NCI-H2196 treated with DMSO at 0.1 percent for 48 hours (cell line): ENCODE measurements at regions not wholly inside any gene's neighbourhood (a gene's known extent, or its start where the extent isn't known, plus 50 kb on each side); places are given as distances from the start of the nearest gene placed in this dataset.
"Not testable (repeated sequence)": the region's sequence is repeated elsewhere in the genome, so short reads cannot be mapped to it uniquely, and the experiment has no call there.

Experiments used
- DNase-seq: peaks from one replicate; lab custom pipeline; 2025; ENCODE audit not compliant: unreplicated experiment; lab: John Stamatoyannopoulos, UW

DNA sequence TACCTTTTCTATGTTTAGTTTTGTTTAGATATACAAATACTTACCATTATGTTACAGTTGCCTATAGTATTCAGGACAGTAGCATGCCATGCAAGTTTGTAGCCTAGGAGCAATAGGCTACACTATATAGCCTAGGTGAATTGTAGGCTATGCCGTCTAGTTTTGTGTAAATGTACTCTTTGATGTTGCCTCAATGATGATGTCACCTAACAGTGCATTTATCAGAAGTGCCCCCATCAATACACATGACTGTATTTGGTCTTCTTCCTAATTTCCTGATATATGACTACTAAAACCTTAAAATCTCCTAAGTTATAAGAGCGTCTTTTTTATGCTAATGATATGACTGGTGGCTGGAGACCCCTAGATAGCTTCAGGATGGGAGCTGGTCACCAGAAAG is 394.4 kb upstream of the STXBP6 start:
- DNase-seq = no peak

GRCh38 chr14:25440382-25440781 is 390.4 kb upstream of the STXBP6 start:
- DNase-seq = not testable (repeated sequence)

GRCh38 chr14:25436906-25437305 is 387.0 kb upstream of the STXBP6 start:
- DNase-seq = no peak

- no peak for DNase-seq
Observed at GRCh38 chr14:25436288-25436875, 386.4 kb upstream of the STXBP6 start.

DNA sequence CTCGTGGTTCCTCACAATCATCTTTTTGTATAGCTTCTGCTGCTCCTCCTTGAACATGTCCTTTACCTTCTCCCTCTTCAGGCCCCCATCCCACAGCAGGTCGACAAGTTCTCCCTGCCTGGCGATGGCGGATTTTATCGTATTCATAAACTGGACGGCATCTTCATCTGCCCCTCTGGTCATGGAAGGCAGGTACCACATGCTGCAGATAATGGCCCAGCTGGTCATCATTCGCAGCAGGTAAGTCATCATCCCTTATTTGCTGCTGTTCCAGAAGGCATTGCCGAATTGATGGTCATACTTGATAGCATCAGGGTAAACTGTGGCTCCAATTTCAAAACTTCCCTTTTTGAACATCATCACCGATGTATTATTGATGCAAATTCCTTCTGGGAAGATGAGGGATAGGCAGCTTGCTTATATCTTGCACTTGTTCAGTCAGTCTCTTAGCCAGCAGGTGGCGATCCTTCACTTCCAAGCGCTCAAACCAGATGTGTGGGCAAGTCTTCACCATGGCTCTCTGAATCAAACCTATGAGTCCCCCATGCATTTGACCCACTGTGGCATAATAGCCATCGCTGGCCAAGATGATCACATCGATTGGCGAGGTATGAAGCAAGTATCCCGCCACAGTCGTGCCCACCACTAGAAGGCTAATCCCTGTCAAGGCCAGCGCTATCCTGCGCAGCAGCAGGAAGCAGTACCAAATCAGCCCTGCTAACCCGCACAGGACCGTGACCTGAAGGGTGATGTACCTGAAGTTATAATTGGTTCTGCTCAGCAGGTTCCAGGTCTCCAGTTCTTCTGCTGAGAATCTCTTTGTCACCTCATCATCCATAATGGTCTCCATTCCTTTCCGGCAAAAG is 381.5 kb upstream of the STXBP6 start:
- no peak for DNase-seq

- DNase-seq = no peak
Observed at GRCh38 chr14:25430808-25431207, 380.9 kb upstream of the STXBP6 start.

DNA sequence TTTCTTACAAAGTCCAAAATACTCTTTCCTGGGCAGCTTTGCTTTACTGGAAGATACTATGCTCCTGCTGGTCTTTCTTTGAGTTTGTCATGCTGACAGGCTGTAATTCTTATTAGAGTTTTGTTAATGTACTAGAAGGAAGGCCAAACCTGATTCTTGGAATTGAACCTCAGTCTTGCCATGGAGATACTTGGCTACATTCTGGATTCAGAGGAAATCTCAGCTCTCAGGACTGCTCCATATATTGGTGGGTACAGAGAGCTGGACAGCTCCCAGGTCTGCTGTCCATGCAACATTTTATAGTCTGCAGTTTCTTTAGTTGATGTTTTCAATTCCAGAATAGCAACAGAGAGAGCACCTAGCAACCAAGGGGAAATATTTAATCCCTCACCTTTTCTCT is 363.1 kb upstream of the STXBP6 start:
- no peak for DNase-seq

- no peak for DNase-seq
Observed at GRCh38 chr14:25411781-25412757, 362.1 kb upstream of the STXBP6 start.

GRCh38 chr14:25406818-25407217 is 356.9 kb upstream of the STXBP6 start:
- DNase-seq = no peak

GRCh38 chr14:25400607-25401206 is 350.8 kb upstream of the STXBP6 start:
- peak; percentile 10 for DNase-seq

DNA sequence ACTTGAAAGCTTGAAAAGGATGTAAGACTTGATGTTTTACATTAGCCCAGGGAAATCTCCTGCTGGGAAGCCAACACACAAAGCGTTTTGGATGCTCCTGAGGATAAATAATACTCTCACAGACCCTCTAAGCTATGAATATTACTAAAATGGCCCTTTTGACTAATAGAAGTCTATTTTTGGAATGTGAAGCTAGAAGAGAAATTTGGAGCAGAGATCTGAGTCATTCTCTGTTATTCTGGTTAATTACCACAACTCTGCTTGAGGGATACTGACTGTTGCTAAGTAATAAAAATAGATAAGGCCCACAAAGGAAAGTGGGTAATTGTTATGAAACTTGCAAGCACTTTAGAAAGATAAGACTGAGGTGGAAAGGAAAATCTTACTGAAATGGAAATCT is 346.2 kb upstream of the STXBP6 start:
- no peak for DNase-seq

DNA sequence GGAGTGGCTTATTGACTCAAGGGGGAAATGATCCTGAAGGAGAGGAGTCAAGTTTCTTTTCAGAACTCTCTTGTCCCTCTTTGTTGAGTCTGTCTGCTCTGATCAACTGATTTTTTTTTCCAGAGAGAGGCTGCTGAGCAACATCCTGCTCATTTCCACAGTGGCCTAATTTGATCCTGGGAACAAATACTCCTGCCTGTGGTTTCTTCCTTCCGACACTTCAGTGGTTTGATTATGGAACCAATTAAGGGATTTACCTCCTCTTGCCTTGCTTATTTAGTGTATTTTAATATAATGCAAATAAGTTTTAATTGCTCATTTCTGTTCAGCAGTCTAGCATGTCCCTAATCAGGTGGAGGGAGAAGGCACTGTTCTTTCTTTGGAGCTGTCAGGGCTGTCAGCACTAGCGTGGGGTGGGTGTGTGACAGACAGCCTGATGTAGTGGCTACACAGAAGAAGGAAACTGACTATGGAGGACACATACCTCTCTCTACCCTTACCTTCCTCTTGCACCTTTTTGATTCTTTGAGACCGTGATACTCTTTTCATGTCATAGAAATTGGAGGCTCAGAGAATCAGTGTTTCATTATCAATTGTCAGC is 344.9 kb upstream of the STXBP6 start:
- no peak for DNase-seq

GRCh38 chr14:25394356-25394755 is 344.4 kb upstream of the STXBP6 start:
- no peak for DNase-seq

DNA sequence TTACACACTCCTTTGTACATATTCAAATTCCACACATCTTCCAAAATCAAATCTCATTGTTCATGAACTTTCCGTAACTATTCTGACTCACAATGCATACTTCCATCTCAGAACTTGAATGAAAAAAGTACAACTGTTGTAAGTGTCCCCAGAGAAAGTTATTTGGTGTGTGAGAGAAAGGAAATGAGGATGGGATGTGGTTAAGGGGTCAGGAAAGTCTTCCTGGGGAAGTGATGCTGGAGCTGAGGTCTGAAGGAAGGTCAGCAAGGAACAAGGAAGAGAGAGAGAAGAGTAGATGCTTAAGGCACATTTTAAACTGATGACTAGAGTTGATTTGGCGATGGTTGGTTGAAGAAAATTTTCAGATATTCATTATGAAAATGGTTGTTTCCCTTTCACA is 340.0 kb upstream of the STXBP6 start:
- no peak for DNase-seq

GRCh38 chr14:25381498-25381897 is 331.6 kb upstream of the STXBP6 start:
- no peak for DNase-seq

DNA sequence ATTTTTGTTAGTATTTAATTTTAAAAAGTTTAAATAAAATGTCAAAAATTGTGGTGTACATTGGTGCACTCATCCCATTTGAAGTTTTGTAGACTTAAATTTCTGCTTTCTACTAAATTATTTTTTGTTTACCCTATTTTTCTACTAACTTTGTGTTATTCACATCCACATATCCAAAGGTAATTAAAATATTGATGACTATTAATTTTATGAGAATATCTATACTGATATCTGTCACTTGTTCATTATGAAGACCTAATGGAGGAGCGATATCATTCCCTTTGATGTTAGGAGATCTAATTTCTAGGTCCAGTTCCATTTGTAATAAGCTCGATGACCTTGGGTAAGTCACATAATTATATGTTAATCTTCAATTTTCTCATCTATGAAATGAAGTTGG is 325.7 kb upstream of the STXBP6 start:
- DNase-seq = no peak

- DNase-seq = no peak
Observed at GRCh38 chr14:25371068-25371467, 321.1 kb upstream of the STXBP6 start.

- not testable (repeated sequence) for DNase-seq
Observed at GRCh38 chr14:25370057-25370456, 320.1 kb upstream of the STXBP6 start.

DNA sequence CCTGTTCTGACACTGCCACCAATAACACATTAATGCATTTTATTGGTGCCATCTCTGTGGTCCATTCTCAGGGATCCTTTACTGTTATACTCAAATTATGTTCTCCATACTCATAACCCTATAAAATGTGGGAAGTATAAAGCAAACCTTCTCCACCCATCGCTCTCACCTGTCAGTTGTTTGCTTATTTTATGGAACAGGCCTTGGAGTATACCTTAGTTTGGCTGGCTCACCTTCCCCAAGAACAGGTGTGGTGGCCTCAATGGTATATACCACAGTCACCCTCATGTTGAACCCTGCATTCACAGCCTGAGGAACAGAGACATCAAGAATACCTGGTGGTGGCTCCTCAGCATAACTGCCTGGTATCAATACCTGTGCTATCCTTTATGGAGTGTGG is 308.4 kb upstream of the STXBP6 start:
- DNase-seq = no peak

GRCh38 chr14:25351269-25351668 is 301.3 kb upstream of the STXBP6 start:
- no peak for DNase-seq

DNA sequence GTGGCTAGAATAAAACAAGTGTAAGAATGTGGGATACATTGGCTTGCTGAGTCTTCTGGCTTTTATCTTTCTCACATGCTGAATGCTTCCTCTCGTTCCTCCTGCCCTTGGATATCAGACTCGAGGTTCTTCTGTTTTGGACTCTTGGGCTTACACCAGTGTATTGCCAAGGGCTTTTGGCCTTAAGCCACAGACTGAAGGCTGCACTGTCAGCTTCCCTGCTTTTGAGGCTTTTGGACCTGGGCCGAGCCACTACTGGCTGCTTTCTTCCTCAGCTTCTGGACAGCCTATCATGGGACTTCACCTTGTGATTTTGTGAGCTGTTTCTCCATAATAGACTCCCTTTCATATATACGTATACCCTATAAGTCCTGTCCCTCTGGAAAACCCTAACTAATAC is 300.9 kb upstream of the STXBP6 start:
- DNase-seq = no peak
